H9 (cell line): ENCODE measurements at regions not wholly inside any gene's neighbourhood (a gene's known extent, or its start where the extent isn't known, plus 50 kb on each side); places are given as distances from the start of the nearest gene placed in this dataset.

ENCODE experiments used
- DNase-seq: peaks from one replicate; pipeline ENCODE4 v3.0.0-alpha.2; 2017
- H2AFZ ChIP-seq: one replicate; pipeline ENCODE4 v1.6.1; 2013; ENCODE audit warnings: mild to moderate bottlenecking, low read length, control low read depth, moderate library complexity
- H2AK5ac ChIP-seq: 2 replicates; pipeline ENCODE4 v1.6.1; 2013; ENCODE audit warnings: low read length, control low read depth, mixed read lengths; ENCODE audit not compliant: insufficient read length
- H2BK120ac ChIP-seq: one replicate; pipeline ENCODE4 v1.6.1; 2013; ENCODE audit warnings: low read depth, mild to moderate bottlenecking, low read length, control low read depth, inconsistent platforms; ENCODE audit not compliant: poor library complexity, severe bottlenecking
- H2BK12ac ChIP-seq: 2 replicates; pipeline ENCODE4 v1.6.1; 2013; ENCODE audit warnings: low read length, control low read depth, mixed read lengths, low read depth; ENCODE audit not compliant: insufficient read length
- H2BK15ac ChIP-seq: 2 replicates; pipeline ENCODE4 v1.6.1; 2013; ENCODE audit warnings: low read depth, low read length, control low read depth
- H2BK20ac ChIP-seq: one replicate; pipeline ENCODE4 v1.6.1; 2013; ENCODE audit warnings: low read depth, mild to moderate bottlenecking, low read length, control low read depth, inconsistent platforms; ENCODE audit not compliant: poor library complexity, severe bottlenecking
- H2BK5ac ChIP-seq: 2 replicates; pipeline ENCODE4 v1.6.1; 2013; ENCODE audit warnings: low read length, control low read depth, mixed read lengths; ENCODE audit not compliant: insufficient read length
- H3K14ac ChIP-seq: 2 replicates; pipeline ENCODE4 v1.6.1; 2013; ENCODE audit warnings: low read length, control low read depth; ENCODE audit not compliant: insufficient read depth
- H3K18ac ChIP-seq: 2 replicates; pipeline ENCODE4 v1.6.1; 2013; ENCODE audit warnings: low read depth, mild to moderate bottlenecking, mixed read lengths, low read length, control low read depth; ENCODE audit not compliant: insufficient read length
- H3K23ac ChIP-seq: 2 replicates; pipeline ENCODE4 v1.6.1; 2013; ENCODE audit warnings: low read length, control low read depth, mixed read lengths, low read depth; ENCODE audit not compliant: insufficient read length
- H3K23me2 ChIP-seq: 2 replicates; pipeline ENCODE4 v1.6.1; 2013; ENCODE audit warnings: low read depth, mild to moderate bottlenecking, mixed read lengths, low read length, control low read depth; ENCODE audit not compliant: insufficient read length, poor library complexity, severe bottlenecking
- H3K27ac ChIP-seq: 2 replicates; pipeline ENCODE4 v1.5.1; 2013; ENCODE audit warnings: low read length, control low read depth, mixed read lengths, low read depth; ENCODE audit not compliant: insufficient read length
- H3K27me3 ChIP-seq: 2 replicates; pipeline ENCODE4 v1.6.1; 2013; ENCODE audit warnings: low read length, control low read depth, inconsistent platforms; ENCODE audit not compliant: insufficient read depth
- H3K4ac ChIP-seq: 2 replicates; pipeline ENCODE4 v1.6.1; 2013; ENCODE audit warnings: low read depth, mild to moderate bottlenecking, control low read depth, inconsistent platforms, low read length, moderate library complexity
- H3K4me1 ChIP-seq: 2 replicates; pipeline ENCODE4 v1.6.1; 2013; ENCODE audit warnings: low read length, control low read depth, inconsistent platforms; ENCODE audit not compliant: insufficient read depth
- H3K4me2 ChIP-seq: 2 replicates; pipeline ENCODE4 v1.6.1; 2013; ENCODE audit warnings: low read length, control low read depth, mixed read lengths; ENCODE audit not compliant: insufficient read length, insufficient read depth
- H3K56ac ChIP-seq: 2 replicates; pipeline ENCODE4 v1.6.1; 2013; ENCODE audit warnings: low read depth, mild to moderate bottlenecking, mixed read lengths, low read length, control low read depth; ENCODE audit not compliant: insufficient read length
- H3K79me1 ChIP-seq: 2 replicates; pipeline ENCODE4 v1.6.1; 2013; ENCODE audit warnings: low read depth, mild to moderate bottlenecking, moderate library complexity, low read length, control low read depth, inconsistent platforms; ENCODE audit not compliant: insufficient read depth, poor library complexity, severe bottlenecking
- H3K79me2 ChIP-seq: 2 replicates; pipeline ENCODE4 v1.6.1; 2013; ENCODE audit warnings: low read length, control low read depth, inconsistent platforms; ENCODE audit not compliant: insufficient read depth
- H3K9ac ChIP-seq: 2 replicates; pipeline ENCODE4 v1.6.1; 2013; ENCODE audit warnings: low read length, control low read depth, mixed read lengths; ENCODE audit not compliant: insufficient read length; ENCODE audit errors: extremely low read depth
- H3K9me3 ChIP-seq: one replicate; pipeline ENCODE4 v1.6.1; 2013; ENCODE audit warnings: low read depth, low read length, inconsistent platforms; ENCODE audit not compliant: control insufficient read depth
- H3T11ph ChIP-seq: one replicate; pipeline ENCODE4 v1.6.1; 2013; ENCODE audit warnings: mild to moderate bottlenecking, low read length, control low read depth, inconsistent platforms
- H4K20me1 ChIP-seq: one replicate; pipeline ENCODE4 v1.6.1; 2013; ENCODE audit not compliant: control insufficient read depth, insufficient read length, insufficient read depth
- H4K5ac ChIP-seq: 2 replicates; pipeline ENCODE4 v1.6.1; 2013; ENCODE audit warnings: low read depth, mild to moderate bottlenecking, mixed read lengths, low read length, control low read depth; ENCODE audit not compliant: insufficient read length
- H4K8ac ChIP-seq: replicated peaks from 2 replicates; pipeline ENCODE4 v1.6.1; 2013; ENCODE audit warnings: low read length, control low read depth, mixed read lengths, low read depth; ENCODE audit not compliant: insufficient read length
- H4K91ac ChIP-seq: 2 replicates; pipeline ENCODE4 v1.6.1; 2013; ENCODE audit warnings: low read depth, mild to moderate bottlenecking, moderate library complexity, mixed read lengths, low read length, control low read depth; ENCODE audit not compliant: insufficient read length
- H3K27ac Mint-ChIP-seq, 3 experiments: 2 replicates in 2 of 3; 3 replicates in 1 of 3; pipeline ENCODE4 v1.8.0; 2020 to 2021; ENCODE audit warnings: mixed read lengths in 3 of 3, mild to moderate bottlenecking in 1 of 3, moderate library complexity in 1 of 3
- H3K27me3 Mint-ChIP-seq: 2 replicates; pipeline ENCODE4 v1.8.0; 2021; ENCODE audit warnings: low read depth, mild to moderate bottlenecking, moderate library complexity, mixed read lengths
- H3K36me3 Mint-ChIP-seq, 3 experiments: 2 replicates in 2 of 3; 3 replicates in 1 of 3; pipeline ENCODE4 v1.8.0; 2020 to 2021; ENCODE audit warnings: low read depth in 3 of 3, mixed read lengths in 3 of 3; ENCODE audit not compliant: insufficient read depth in 1 of 3
- H3K4me1 Mint-ChIP-seq, 2 experiments: 2 replicates each; pipeline ENCODE4 v1.8.0; 2020; ENCODE audit warnings: mixed read lengths in 2 of 2
- H3K4me3 Mint-ChIP-seq, 2 experiments: 2 replicates in 1 of 2; 3 replicates in 1 of 2; pipeline ENCODE4 v1.8.0; 2020 to 2021; ENCODE audit warnings: mild to moderate bottlenecking in 2 of 2, mixed read lengths in 2 of 2, moderate library complexity in 1 of 2
- H3K9me3 Mint-ChIP-seq, 2 experiments: 2 replicates in 1 of 2; 3 replicates in 1 of 2; pipeline ENCODE4 v1.8.0; 2020; ENCODE audit warnings: mild to moderate bottlenecking in 2 of 2, mixed read lengths in 2 of 2, moderate library complexity in 1 of 2
- WGBS: extraction: QIAGEN DNeasy Blood & Tissue Kit; methylation state at CpG from one replicate; pipeline ENCODE4 v1.1.7; 2013; ENCODE audit warnings: missing lambda C conversion rate, low lambda C conversion rate, mixed read lengths; ENCODE audit not compliant: insufficient read length; ENCODE audit errors: extremely low coverage; 5-methylcytosine and 5-hydroxymethylcytosine counted together
- TF ChIP-seq, protein P1 (sequence below): fragments of 200-600 bp; sonication (generic); conservative IDR thresholded peaks from 3 replicates; pipeline ENCODE4 v1.8.0; 2021; ENCODE audit warnings: antibody characterized with exemption, mild to moderate bottlenecking

DNA sequence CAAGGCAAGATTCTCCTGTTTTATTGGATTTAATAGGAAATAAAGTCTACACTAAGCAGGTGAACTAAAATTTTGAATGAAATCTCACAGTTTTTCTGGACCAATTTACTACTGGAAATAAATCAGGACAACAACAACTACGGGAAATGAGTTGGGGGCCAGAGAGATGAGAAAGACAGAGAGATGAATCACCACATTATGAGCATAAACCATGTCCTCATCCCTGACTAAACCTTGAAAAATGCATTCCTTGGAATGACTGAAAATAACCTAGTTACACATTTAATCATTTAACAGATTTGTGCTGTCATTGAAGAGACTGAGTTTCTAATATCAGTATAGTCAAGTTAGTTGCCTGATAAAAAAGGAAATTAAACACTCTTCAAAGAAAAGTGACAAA, 608.4 kb upstream of the KCND2 start:
- H2BK12ac ChIP-seq = no peak overlapping the region
- H3K23ac ChIP-seq = no peak overlapping the region
- no peaks in the 10 kb centered on the region for H3K9me3 ChIP-seq
- no peaks in the 10 kb centered on the region for H3K9me3 Mint-ChIP-seq
- H3K27ac ChIP-seq = no peak overlapping the region
- no peak overlapping the region for H3K4me2 ChIP-seq
- H3K27me3 Mint-ChIP-seq = no peaks in the 10 kb centered on the region
- no peak overlapping the region for H2AK5ac ChIP-seq
- no peak overlapping the region for H3K14ac ChIP-seq
- H3K9ac ChIP-seq = no peak overlapping the region
- H3K27ac Mint-ChIP-seq = no peak overlapping the region
- no peak overlapping the region for H4K5ac ChIP-seq
- H2BK20ac ChIP-seq = no peak overlapping the region
- H3K4ac ChIP-seq = no peak overlapping the region
- no peaks in the 10 kb centered on the region for H3K36me3 Mint-ChIP-seq
- no peaks in the 10 kb centered on the region for H3K79me1 ChIP-seq
- H3K4me3 Mint-ChIP-seq = no peak overlapping the region
- H3K56ac ChIP-seq = no peak overlapping the region
- H3K4me1 ChIP-seq = no peaks in the 10 kb centered on the region
- TF ChIP-seq, protein P1, sequence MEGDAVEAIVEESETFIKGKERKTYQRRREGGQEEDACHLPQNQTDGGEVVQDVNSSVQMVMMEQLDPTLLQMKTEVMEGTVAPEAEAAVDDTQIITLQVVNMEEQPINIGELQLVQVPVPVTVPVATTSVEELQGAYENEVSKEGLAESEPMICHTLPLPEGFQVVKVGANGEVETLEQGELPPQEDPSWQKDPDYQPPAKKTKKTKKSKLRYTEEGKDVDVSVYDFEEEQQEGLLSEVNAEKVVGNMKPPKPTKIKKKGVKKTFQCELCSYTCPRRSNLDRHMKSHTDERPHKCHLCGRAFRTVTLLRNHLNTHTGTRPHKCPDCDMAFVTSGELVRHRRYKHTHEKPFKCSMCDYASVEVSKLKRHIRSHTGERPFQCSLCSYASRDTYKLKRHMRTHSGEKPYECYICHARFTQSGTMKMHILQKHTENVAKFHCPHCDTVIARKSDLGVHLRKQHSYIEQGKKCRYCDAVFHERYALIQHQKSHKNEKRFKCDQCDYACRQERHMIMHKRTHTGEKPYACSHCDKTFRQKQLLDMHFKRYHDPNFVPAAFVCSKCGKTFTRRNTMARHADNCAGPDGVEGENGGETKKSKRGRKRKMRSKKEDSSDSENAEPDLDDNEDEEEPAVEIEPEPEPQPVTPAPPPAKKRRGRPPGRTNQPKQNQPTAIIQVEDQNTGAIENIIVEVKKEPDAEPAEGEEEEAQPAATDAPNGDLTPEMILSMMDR = no peak
- H3T11ph ChIP-seq = no peak overlapping the region
- no peak overlapping the region for H4K8ac ChIP-seq
- H3K27me3 ChIP-seq = no peaks in the 10 kb centered on the region
- H3K4me1 Mint-ChIP-seq = peaks cover 0 to 6% of the 10 kb centered on the region in 2 experiments; a peak in 2 of 4 replicates
- no peaks in the 10 kb centered on the region for H3K79me2 ChIP-seq
- H3K23me2 ChIP-seq = no peaks in the 10 kb centered on the region
- H4K91ac ChIP-seq = no peak overlapping the region
- no CpG with 5 or more reads among the region's 1 CpG for WGBS
- no peak overlapping the region for H2BK120ac ChIP-seq
- no peaks in the 10 kb centered on the region for H4K20me1 ChIP-seq
- H2BK15ac ChIP-seq = no peak overlapping the region
- no peak for DNase-seq
- no peak overlapping the region for H3K18ac ChIP-seq
- no peak overlapping the region for H2BK5ac ChIP-seq
- no peak overlapping the region for H2AFZ ChIP-seq
